NCI-H1092 (cell line): ENCODE measurements at regions not wholly inside any gene's neighbourhood (a gene's known extent, or its start where the extent isn't known, plus 50 kb on each side); places are given as distances from the start of the nearest gene placed in this dataset.

Experiments
- DNase-seq: peaks from one replicate; lab custom pipeline; 2025; lab: John Stamatoyannopoulos, UW

DNA sequence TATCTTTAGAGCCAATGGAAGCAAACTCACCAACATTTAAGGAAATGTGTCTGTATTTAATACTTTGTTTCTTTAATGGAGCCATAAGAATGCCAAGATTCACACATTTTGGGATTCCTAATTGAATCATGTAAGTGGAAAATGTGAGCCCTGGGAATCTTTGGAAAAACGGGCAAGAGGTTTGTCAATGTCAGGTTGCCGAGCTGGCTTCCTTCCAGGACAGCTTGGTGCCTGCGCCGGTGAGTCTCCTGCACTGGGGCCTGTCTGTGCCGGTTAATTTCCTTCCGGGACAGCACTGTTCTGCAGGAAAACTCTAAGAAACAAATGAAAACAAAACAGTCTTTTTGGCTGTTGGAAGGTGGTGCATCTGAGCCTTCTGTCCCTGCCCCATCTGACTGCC, 210.6 kb downstream of the HAPSTR1 start:
- no peak for DNase-seq

DNA sequence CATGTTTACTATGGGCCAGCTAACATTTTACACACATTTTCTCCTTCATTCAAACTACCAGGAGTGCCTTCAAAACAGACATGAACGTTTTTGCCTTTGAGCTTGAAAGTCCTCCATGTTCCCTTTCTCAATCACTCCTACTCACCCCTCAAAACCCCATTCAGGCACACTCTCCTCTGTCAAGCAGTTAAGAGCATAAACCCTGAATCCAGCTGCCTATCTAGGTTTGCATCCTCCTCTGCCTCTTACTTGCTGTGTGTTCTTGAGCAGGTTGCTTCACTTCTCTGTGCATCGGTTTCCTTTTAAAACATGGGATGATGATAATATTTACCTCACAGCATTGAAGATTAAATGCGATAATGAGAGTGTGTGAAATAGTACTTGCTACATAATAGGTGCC, 215.3 kb downstream of the HAPSTR1 start:
- no peak for DNase-seq

DNA sequence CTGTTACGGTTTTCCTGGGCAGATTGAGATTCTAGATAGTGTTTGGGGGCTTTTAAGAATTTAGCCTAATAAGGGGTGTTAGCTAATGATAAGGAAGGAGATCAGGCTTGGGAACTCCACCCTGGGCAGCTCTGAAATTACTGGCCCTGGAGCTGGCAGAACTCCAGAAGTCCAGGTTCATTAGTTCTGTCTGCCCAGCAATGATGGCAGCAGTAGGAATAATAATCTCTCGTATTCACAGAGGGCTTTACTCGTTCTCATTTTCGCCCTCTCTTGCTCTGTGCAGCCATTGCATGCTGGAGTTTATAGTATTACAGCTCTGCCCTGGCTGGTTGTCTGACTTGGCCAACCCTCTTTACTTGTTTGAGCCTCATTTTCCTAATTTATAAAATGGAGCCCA, 216.0 kb downstream of the HAPSTR1 start:
- no peak for DNase-seq

- no peak for DNase-seq
Measured at GRCh38 chr16:9308356-9308801, 216.9 kb downstream of the HAPSTR1 start.

DNA sequence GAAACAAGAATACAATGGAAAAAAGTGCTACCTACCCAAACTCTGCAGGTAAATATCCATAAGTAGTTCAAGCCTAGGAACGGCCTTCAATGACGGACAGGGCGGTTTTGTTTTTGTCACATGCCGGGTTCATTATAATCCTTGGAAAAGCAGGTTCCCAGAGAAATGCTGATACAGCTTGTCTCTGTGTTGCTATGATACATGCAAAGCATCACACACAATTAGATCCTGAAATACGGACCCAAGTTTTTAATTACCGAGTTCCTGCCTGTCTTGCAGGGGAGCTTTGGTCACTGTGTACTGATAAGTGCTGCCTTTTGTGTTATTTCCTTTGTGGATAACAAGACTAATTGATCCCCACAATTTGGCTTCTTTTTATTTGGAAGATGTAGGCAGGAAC, 217.4 kb downstream of the HAPSTR1 start:
- DNase-seq, result no peak

DNA sequence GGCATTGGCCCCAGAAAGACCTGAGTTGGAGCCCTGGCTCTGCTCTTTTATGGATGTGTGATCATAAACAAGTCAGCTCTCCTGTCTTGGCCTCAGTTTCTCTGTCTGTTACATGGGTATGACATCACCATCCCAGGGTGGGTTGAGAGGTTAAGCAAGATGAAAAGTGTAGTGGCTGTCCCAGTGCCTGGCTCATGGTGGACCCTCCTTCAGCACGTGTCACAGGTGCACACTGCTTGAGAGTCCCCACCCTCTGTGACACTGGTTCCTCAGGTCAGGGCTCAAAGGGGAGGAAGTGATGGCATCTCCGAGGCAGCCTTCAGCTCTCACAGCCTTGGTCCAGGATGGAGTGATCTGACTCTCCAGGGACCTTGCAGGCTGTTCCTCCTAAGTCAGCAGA, 218.4 kb downstream of the HAPSTR1 start:
- DNase-seq, result no peak

DNA sequence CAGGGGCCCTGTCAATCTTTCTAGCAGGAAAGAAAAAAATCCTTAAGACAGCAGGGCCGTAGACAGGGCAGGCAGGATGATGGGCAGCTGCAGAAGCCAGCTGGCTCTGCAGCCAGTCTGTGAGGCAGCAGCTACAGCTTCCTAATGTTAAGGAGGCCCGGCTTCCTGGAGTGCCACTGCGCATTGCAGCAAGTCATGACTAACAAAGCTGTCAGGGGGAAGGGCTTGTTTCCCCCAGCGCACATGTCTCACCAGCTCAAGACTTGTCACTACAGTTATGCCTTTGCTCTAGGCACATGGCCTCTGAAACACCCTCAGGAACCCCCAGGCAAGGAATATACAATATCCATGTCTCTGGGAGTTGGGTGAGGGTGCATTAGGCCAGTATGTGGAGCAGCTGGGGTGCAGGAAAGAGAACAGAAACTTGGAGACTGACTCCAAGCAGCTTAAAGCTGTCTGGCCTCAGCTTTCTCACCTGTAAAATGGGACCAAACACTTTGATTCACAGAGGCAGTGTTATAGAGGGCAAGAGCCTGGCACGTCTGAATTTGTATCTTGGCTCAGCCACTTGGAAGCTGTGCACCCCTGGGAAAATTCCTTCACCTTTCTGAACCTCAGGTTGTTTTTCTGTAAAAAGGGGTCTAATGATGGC, 220.0 kb downstream of the HAPSTR1 start:
- DNase-seq, result no peak

DNA sequence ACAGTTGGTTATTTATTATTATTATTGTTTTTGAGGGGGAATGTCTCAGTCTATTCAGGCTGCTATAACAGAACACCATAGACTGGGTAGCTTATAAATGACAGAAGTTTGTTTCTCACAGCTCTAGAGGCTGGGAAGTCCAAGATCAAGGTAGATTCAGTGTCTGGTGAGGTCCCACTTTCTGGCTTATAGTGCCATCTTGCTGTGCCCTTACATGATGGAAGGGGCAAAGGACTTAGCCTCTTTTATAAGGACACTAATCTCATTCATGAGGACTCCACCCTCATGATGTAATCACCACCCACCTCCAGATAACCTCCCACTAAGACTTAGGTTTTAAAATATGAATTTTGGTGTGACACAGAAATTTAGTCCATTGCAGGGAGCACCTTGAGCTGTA, 224.6 kb downstream of the HAPSTR1 start:
- no peak for DNase-seq

DNA sequence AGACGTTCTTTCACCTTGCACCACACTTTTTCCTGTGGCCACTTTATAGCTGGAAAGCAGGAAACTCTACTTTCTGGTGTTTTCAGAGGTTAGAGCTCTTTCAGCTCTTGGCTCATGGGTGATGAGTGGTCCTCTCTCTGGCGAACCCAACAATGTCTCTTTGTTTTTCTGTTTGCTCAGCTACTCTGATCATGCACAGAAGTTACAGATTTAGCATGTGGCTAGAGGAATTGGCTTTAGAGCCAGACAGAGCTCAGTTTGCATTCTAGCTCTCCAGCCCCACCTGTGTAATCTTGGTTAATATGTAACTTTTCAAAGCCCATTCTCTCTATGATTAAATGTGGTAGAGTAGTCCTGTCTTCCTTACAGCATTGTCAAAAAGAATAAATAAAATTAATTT, 225.2 kb downstream of the HAPSTR1 start:
- DNase-seq, result no peak

DNA sequence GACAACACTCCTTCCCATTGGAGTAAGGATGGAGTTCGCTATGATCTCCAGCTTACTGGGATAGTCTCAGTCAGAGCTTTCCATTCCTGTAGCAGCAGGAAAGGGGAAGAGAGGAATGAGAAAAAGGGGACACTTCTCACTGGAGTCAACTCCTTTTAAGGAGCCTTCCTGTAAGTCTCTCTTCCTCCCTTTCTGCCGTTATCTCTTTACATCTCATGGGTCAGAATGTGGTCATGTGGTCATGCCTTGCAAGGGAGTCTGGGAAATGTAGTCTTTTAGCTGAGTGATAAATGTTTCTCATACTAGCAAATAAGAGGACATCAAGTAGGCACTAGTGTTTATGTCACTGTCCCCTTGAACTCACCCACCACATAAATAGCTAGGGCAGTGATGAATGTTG, 227.3 kb downstream of the HAPSTR1 start:
- no peak for DNase-seq

GRCh38 chr16:9322769-9323168, 231.3 kb downstream of the HAPSTR1 start:
- DNase-seq, result no peak

DNA sequence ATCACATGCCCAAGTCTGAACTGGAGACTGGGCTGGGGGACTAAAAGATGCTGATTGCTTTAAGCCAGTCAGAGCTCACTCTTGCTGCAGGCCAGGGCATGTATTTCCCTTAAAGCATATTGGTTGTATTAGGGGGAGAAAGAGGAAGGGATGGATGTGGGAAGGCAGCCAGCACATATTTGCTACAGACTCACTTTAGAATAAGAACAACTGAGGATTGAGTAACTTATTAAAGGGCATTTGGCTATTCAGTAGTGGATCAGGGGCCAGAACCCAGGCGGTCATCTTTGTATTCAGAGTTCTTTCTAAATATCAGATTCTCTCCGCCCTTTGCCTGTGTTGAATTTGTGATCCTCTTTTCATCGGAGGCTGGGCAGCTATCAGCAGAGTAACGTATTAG, 231.7 kb downstream of the HAPSTR1 start:
- DNase-seq, result no peak

- DNase-seq, result no peak
Measured at GRCh38 chr16:9327253-9327652, 235.8 kb downstream of the HAPSTR1 start.

GRCh38 chr16:9328411-9328810, 237.0 kb downstream of the HAPSTR1 start:
- no peak for DNase-seq

- no peak for DNase-seq
Measured at GRCh38 chr16:9330095-9330494, 238.7 kb downstream of the HAPSTR1 start.

GRCh38 chr16:9331503-9331902, 240.1 kb downstream of the HAPSTR1 start:
- no peak for DNase-seq

GRCh38 chr16:9332574-9333148, 241.2 kb downstream of the HAPSTR1 start:
- DNase-seq, result no peak

GRCh38 chr16:9333469-9333868, 242.0 kb downstream of the HAPSTR1 start:
- DNase-seq, result no peak

- DNase-seq, result no peak
Measured at GRCh38 chr16:9334103-9334502, 242.7 kb downstream of the HAPSTR1 start.

DNA sequence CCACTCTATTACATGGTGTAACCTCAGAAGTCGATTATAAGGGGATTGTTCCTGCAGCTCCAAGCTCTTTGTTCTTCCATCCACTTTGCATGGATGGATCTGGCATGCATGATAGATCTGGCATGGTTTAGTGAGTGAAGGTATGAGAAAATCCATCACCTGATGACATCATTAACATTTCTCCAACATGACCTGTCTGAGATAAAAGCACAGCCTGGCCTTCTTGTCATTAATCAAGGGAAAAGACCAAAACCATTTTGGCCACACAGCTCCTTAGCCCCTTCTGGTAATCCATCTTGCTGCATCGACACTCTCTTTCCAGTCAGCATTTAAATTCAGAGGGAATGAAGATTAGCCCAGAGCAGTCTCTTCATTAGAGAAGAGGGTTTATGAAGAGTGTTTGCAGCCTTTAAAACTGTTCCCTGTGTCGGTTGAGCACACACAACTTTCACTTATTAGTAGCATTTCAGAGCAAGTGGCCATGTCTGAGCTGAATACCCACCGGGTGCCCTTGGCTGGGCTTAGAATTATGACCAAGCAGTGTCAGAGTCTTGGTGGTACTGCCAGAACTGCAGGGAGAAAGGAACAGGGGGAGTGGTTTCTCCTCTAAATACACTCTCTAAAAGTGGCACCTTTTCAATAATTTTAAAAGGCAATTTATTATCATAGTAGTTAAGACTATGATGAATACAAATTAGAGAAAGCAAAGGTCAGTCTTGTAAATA, 246.0 kb downstream of the HAPSTR1 start:
- no peak for DNase-seq

DNA sequence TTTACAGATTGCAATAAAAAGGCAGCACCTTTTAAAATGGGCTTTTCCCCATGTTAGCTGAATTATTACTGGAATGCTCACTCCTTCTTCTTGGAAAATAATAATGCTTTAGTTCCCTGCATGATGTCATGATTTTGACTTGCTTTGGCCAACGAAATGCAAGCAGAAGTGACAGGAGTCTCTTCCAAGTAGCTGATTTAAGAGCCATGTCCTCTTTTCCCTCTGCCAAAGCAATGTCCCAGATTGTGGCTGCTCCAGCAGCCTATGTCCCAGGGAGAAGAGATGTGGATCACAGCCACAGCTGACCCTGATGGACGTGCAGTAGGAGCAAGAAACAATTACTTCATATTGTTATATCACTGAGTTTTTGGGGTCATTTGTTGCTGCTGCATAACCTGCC, 246.6 kb downstream of the HAPSTR1 start:
- no peak for DNase-seq

DNA sequence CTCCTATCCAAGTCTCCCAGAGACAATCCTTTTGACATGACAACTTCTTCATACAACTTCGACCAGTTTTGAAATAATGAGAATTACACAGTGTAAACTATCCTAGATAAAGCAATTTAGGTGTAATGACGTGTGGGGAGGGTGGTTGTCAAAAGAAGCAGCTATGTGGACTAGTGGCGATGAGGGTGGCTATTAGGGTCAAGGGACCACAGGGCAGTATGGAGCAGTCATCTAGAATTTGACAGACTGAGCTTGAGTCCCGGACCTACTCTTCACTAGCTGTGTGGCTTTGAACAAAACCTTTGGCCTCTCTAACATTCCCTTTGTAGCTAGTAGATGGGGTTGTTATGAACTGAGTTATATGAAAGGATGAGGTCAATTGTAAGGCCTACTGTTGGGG, 247.1 kb downstream of the HAPSTR1 start:
- DNase-seq, result no peak

DNA sequence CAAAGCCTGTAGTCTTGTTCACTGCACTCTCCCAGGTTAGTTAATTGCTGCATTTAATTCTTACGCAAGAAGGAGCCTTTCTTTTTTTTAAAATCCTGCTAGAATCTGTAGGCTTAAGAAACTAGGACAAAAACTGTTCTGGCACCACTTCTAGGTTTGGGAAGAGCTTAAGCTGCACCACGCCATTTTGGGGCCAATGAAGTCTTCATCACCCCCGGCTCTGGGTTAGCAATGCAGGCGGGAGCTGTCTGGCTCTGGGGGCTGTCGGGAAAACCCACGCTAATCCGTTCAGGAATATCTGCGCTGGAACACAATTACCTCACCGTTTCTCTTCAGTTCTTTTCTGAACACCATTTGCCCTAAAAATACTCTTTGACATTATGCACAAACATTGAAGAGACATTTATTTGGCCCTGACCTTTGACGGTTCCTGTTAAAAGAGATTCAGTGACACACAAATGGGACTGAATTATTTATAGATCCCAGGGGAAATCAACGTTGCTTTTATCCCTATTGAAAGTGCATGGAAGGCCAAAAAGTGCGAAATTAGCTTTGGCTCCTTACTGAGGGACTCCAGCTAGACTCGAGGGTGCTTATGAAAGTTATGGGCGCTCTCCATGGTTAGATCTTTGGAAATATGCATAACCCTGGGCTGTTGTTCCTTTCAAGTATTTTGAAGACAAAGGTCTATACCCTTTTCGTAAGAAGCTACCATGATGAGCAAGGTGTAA, 249.2 kb downstream of the HAPSTR1 start:
- DNase-seq, result no peak
